K562 (cell line): ENCODE measurements at regions not wholly inside any gene's neighbourhood (a gene's known extent, or its start where the extent isn't known, plus 50 kb on each side); places are given as distances from the start of the nearest gene placed in this dataset.

ENCODE experiments used
- CBFA2T2 ChIP-seq: fragments of 450-650 bp; conservative IDR thresholded peaks from 2 replicates; pipeline ENCODE4 v1.6.1; 2017; ENCODE audit warnings: mild to moderate bottlenecking
- CHD2 ChIP-seq: IDR thresholded peaks from 2 replicates; pipeline ENCODE4 v1.6.1; 2011; ENCODE audit warnings: low read depth, low read length
- HIVEP1 ChIP-seq: fragments of 250-450 bp; sonication (Bioruptor Pico); IDR thresholded peaks from 2 replicates; pipeline ENCODE4 v1.4.0; 2020; ENCODE audit warnings: mild to moderate bottlenecking
- MED1 ChIP-seq: sonication (generic); formaldehyde crosslinking; IDR thresholded peaks from 2 replicates; pipeline ENCODE4 v1.8.1; 2023; ENCODE audit warnings: missing genetic modification reagents, borderline replicate concordance
- NCOA6 ChIP-seq: fragments of 450-650 bp; IDR thresholded peaks from 2 replicates; pipeline ENCODE4 v1.6.1; 2017; ENCODE audit warnings: mild to moderate bottlenecking
- NR1H2 ChIP-seq: sonication (generic); formaldehyde crosslinking; IDR thresholded peaks from 2 replicates; pipeline ENCODE4 v1.4.0; 2020; ENCODE audit warnings: mild to moderate bottlenecking, missing genetic modification reagents
- POLR2AphosphoS5 ChIP-seq: IDR thresholded peaks from 2 replicates; pipeline ENCODE4 v1.6.1; 2011; ENCODE audit warnings: mild to moderate bottlenecking, low read depth, low read length, moderate library complexity; ENCODE audit not compliant: control insufficient read depth, insufficient read depth
- RNF2 ChIP-seq: sonication (generic); IDR thresholded peaks from 2 replicates; pipeline ENCODE4 v1.6.1; 2016
- TF ChIP-seq, protein P1 (sequence below), 2 experiments: fragments of 150-350 bp in 1 of 2; IDR thresholded peaks; 2 replicates each; pipeline ENCODE4 v1.6.1; 2012 to 2016; ENCODE audit warnings: low read depth in 2 of 2, low read length in 2 of 2, mild to moderate bottlenecking in 1 of 2, moderate library complexity in 1 of 2
- TF ChIP-seq, protein P2 (sequence below), 2 experiments: fragments of 450-650 bp in 1 of 2; sonication (generic) in 1 of 2; formaldehyde crosslinking in 1 of 2; IDR thresholded peaks; 2 replicates each; pipeline versions ENCODE4 v1.7.1 to v1.9.0; 2016 to 2022; ENCODE audit warnings: inconsistent platforms in 1 of 2, mild to moderate bottlenecking in 1 of 2, missing genetic modification reagents in 1 of 2
- TF ChIP-seq, protein P3 (sequence below): fragments of 450-650 bp; IDR thresholded peaks from 2 replicates; pipeline ENCODE4 v1.6.1; 2018; ENCODE audit not compliant: partially characterized antibody

DNA sequence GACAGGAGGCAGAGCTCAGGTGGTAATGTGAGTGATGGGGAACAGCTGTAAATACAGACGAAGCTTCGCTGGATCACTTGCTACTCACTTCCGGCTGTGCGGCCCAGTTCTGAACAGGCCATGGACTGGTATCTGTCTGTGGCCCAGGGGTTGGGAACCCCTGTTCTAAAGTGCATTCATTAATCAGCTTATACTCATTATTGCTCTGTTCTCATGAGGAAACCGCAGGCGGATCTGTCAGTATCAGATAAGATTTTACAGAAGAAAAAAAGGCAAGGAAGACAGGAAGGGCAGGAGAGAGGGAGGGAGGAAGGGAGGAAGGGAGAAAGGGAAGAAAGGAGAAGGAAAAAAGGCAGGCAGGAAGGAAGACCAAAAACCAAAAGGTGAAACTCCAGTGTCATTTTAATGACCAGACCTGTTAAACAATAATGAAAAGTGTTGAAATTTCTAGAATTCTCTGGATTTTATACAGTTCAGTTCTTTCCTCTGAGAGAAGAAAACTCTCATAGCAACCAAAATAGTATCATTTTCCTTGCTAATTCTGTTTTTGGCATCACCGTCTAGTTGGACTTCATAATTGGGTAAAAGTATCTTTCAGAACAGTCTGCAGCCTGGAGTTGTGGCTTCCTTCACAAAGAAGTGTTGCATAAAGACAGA is 128.0 kb upstream of the PROK2 start (continued):
- TF ChIP-seq, protein P1, sequence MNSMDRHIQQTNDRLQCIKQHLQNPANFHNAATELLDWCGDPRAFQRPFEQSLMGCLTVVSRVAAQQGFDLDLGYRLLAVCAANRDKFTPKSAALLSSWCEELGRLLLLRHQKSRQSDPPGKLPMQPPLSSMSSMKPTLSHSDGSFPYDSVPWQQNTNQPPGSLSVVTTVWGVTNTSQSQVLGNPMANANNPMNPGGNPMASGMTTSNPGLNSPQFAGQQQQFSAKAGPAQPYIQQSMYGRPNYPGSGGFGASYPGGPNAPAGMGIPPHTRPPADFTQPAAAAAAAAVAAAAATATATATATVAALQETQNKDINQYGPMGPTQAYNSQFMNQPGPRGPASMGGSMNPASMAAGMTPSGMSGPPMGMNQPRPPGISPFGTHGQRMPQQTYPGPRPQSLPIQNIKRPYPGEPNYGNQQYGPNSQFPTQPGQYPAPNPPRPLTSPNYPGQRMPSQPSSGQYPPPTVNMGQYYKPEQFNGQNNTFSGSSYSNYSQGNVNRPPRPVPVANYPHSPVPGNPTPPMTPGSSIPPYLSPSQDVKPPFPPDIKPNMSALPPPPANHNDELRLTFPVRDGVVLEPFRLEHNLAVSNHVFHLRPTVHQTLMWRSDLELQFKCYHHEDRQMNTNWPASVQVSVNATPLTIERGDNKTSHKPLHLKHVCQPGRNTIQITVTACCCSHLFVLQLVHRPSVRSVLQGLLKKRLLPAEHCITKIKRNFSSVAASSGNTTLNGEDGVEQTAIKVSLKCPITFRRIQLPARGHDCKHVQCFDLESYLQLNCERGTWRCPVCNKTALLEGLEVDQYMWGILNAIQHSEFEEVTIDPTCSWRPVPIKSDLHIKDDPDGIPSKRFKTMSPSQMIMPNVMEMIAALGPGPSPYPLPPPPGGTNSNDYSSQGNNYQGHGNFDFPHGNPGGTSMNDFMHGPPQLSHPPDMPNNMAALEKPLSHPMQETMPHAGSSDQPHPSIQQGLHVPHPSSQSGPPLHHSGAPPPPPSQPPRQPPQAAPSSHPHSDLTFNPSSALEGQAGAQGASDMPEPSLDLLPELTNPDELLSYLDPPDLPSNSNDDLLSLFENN (IDR thresholded peaks at IDR 0.05; ENCODE audit: low read depth in 2 of 2, low read length in 2 of 2), result peak in 1 of 2 experiments; percentile 66; a peak in 2 of 4 replicates
- TF ChIP-seq CBFA2T2 (peak; percentile 73), NCOA6 (no peak), NR1H2 (no peak), CHD2 (no peak), MED1 (CRISPR knock-in tag) (no peak), RNF2 (peak; percentile 26; the same call in 1 of the 2 replicates), POLR2AphosphoS5 (no peak), HIVEP1 (no peak)
- TF ChIP-seq, protein P2, sequence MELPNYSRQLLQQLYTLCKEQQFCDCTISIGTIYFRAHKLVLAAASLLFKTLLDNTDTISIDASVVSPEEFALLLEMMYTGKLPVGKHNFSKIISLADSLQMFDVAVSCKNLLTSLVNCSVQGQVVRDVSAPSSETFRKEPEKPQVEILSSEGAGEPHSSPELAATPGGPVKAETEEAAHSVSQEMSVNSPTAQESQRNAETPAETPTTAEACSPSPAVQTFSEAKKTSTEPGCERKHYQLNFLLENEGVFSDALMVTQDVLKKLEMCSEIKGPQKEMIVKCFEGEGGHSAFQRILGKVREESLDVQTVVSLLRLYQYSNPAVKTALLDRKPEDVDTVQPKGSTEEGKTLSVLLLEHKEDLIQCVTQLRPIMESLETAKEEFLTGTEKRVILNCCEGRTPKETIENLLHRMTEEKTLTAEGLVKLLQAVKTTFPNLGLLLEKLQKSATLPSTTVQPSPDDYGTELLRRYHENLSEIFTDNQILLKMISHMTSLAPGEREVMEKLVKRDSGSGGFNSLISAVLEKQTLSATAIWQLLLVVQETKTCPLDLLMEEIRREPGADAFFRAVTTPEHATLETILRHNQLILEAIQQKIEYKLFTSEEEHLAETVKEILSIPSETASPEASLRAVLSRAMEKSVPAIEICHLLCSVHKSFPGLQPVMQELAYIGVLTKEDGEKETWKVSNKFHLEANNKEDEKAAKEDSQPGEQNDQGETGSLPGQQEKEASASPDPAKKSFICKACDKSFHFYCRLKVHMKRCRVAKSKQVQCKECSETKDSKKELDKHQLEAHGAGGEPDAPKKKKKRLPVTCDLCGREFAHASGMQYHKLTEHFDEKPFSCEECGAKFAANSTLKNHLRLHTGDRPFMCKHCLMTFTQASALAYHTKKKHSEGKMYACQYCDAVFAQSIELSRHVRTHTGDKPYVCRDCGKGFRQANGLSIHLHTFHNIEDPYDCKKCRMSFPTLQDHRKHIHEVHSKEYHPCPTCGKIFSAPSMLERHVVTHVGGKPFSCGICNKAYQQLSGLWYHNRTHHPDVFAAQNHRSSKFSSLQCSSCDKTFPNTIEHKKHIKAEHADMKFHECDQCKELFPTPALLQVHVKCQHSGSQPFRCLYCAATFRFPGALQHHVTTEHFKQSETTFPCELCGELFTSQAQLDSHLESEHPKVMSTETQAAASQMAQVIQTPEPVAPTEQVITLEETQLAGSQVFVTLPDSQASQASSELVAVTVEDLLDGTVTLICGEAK (IDR thresholded peaks at IDR 0.05), result no peak
- TF ChIP-seq, protein P2 (CRISPR knock-in tag; IDR thresholded peaks at IDR 0.05), result no peak
- TF ChIP-seq, protein P3, sequence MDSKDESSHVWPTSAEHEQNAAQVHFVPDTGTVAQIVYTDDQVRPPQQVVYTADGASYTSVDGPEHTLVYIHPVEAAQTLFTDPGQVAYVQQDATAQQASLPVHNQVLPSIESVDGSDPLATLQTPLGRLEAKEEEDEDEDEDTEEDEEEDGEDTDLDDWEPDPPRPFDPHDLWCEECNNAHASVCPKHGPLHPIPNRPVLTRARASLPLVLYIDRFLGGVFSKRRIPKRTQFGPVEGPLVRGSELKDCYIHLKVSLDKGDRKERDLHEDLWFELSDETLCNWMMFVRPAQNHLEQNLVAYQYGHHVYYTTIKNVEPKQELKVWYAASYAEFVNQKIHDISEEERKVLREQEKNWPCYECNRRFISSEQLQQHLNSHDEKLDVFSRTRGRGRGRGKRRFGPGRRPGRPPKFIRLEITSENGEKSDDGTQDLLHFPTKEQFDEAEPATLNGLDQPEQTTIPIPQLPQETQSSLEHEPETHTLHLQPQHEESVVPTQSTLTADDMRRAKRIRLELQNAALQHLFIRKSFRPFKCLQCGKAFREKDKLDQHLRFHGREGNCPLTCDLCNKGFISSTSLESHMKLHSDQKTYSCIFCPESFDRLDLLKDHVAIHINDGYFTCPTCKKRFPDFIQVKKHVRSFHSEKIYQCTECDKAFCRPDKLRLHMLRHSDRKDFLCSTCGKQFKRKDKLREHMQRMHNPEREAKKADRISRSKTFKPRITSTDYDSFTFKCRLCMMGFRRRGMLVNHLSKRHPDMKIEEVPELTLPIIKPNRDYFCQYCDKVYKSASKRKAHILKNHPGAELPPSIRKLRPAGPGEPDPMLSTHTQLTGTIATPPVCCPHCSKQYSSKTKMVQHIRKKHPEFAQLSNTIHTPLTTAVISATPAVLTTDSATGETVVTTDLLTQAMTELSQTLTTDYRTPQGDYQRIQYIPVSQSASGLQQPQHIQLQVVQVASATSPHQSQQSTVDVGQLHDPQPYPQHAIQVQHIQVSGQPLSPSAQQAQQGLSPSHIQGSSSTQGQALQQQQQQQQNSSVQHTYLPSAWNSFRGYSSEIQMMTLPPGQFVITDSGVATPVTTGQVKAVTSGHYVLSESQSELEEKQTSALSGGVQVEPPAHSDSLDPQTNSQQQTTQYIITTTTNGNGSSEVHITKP, result no peak
